ENCODE measurements at regions not wholly inside any gene's neighbourhood (a gene's known extent, or its start where the extent isn't known, plus 50 kb on each side); places are given as distances from the start of the nearest gene placed in this dataset.
"Not testable (repeated sequence)": the region's sequence is repeated elsewhere in the genome, so short reads cannot be mapped to it uniquely, and the experiment has no call there.

DNA sequence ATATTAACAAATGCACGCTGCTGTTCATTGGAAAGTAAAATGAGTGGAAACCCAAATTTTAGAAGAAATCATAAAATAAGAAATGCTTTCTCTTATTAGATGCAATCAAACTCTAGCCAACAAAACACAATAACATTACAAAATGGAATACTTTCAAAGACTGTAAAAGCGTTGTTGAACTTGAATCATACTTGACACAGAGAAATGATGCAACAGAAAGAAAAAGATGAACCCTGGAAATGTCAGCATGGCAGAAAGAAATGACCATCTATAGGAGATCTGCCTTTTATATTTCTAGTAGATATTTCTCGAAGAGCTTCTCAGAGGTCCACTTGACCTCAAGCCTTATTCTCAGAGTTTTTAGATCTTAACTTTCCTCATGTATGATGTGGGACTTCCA lies 170.6 kb upstream of the MEIS1 start:
- Histone ChIP-seq H3K27ac (no peak overlapping the region), H3K27me3 (no peaks in the 10 kb centered on the region), H3K4me1 (no peaks in the 10 kb centered on the region), H3K9me3 (no peaks in the 10 kb centered on the region), H3K4me3 (no peak overlapping the region), H3K36me3 (no peaks in the 10 kb centered on the region)
- no peak for DNase-seq (ENCODE audit: low spot score in 2 of 2)
- TF ChIP-seq, protein P1, sequence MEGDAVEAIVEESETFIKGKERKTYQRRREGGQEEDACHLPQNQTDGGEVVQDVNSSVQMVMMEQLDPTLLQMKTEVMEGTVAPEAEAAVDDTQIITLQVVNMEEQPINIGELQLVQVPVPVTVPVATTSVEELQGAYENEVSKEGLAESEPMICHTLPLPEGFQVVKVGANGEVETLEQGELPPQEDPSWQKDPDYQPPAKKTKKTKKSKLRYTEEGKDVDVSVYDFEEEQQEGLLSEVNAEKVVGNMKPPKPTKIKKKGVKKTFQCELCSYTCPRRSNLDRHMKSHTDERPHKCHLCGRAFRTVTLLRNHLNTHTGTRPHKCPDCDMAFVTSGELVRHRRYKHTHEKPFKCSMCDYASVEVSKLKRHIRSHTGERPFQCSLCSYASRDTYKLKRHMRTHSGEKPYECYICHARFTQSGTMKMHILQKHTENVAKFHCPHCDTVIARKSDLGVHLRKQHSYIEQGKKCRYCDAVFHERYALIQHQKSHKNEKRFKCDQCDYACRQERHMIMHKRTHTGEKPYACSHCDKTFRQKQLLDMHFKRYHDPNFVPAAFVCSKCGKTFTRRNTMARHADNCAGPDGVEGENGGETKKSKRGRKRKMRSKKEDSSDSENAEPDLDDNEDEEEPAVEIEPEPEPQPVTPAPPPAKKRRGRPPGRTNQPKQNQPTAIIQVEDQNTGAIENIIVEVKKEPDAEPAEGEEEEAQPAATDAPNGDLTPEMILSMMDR (IDR thresholded peaks at IDR 0.05), result no peak
- intact Hi-C loops (cut with DNase I), result no loop called here

DNA sequence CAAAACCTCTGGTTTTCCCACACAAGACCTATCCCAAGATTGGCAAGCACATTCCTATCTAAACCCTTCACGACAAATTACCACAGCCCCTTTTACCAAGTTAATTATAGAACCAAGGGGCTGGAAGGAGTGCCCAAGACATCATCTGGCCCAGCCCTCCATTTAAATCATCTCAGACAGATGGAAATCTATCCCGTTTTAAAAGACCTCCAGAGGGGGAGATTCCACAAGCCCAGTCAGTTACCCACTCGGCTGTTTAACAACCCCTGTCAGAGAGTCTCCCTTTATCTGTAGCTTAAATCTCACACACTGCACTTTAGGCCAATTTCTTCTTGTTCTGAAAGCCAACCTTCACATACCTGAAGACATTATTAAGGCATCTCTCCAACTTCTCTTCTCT lies 179.1 kb upstream of the MEIS1 start:
- intact Hi-C loops (cut with DNase I), result no loop called here
- TF ChIP-seq, protein P1 (IDR thresholded peaks at IDR 0.05), result no peak
- Histone ChIP-seq H3K4me1 (no peaks in the 10 kb centered on the region), H3K4me3 (no peak overlapping the region), H3K36me3 (no peaks in the 10 kb centered on the region), H3K27ac (no peak overlapping the region), H3K27me3 (no peaks in the 10 kb centered on the region), H3K9me3 (no peaks in the 10 kb centered on the region)
- no peak for DNase-seq (ENCODE audit: low spot score in 2 of 2)

DNA sequence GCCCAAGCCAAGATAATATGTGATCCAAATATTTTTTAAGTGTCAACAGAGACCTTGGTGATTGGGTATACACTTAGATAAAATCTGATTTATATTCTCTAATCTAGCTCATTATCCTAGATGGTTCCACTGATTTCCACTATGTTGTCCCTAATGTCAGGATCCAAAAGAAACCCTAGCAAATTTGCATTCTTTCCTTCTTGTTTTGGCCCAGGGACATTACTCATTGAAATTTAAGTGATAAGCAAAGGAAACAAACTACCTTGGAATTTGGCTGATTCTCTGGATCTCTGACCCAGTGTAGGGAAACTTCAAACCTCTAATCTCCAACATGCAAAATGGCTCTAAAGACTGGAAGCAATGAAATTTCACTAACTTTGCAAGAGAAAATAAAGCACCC lies 179.8 kb upstream of the MEIS1 start:
- no peaks in the 10 kb centered on the region for H3K36me3 ChIP-seq

DNA sequence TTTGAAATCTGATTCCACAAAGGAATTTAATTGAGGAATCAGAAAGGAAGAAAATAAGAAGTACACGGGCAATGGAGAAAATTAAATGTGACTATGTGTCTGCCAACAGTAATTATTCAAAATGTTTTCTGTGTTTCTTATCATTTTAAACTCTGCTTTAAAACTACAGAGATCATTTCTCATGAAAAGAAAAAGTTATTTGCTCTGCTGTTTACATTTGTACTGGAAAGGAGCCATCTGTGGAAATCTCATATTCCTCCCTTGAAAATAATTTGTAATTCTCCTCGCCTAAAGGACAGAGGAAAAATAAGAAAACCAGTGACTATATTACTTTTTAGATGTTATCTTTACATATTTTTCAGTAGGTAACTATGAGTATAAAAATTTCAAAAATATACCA lies 181.9 kb upstream of the MEIS1 start:
- no peaks in the 10 kb centered on the region for H3K36me3 ChIP-seq
- H3K27ac ChIP-seq, result no peak overlapping the region
- no peaks in the 10 kb centered on the region for H3K4me1 ChIP-seq
- TF ChIP-seq, protein P1 (IDR thresholded peaks at IDR 0.05), result no peak
- H3K9me3 ChIP-seq, result no peaks in the 10 kb centered on the region
- intact Hi-C loops (cut with DNase I), result no loop called here
- H3K27me3 ChIP-seq, result no peaks in the 10 kb centered on the region
- no peak for DNase-seq (ENCODE audit: low spot score in 2 of 2)
- H3K4me3 ChIP-seq, result no peak overlapping the region

More for the DNA sequence above, 179.8 kb upstream of the MEIS1 start:
- DNase-seq (ENCODE audit: low spot score in 2 of 2), result no peak
- Histone ChIP-seq H3K9me3 (no peaks in the 10 kb centered on the region), H3K27me3 (no peaks in the 10 kb centered on the region), H3K4me3 (no peak overlapping the region), H3K27ac (no peak overlapping the region), H3K4me1 (no peaks in the 10 kb centered on the region)
- TF ChIP-seq, protein P1 (IDR thresholded peaks at IDR 0.05), result no peak
- intact Hi-C loops (cut with DNase I), result no loop called here

DNA sequence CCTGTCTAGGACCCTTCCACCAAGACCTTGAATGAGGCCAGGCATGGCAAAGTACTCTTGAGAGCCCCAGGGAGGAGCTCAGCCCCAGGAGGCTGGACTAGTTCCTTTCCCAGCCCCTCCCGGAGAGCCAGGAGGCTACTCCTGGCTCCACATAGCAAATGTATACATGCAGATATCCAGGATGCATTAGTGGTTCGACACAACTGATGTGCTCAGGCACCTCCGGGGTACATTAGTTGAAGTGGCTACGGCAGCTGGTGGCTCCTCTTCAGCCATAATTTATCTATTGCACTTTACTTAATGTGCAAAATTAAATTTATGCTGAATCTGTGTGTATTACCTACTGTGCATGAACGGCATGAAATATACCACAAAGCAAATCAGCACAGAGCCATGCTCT lies 182.8 kb upstream of the MEIS1 start:
- Histone ChIP-seq H3K9me3 (no peaks in the 10 kb centered on the region), H3K4me3 (no peak overlapping the region), H3K4me1 (no peaks in the 10 kb centered on the region), H3K36me3 (no peaks in the 10 kb centered on the region), H3K27ac (no peak overlapping the region), H3K27me3 (no peaks in the 10 kb centered on the region)
- TF ChIP-seq, protein P1 (IDR thresholded peaks at IDR 0.05), result no peak
- DNase-seq (ENCODE audit: low spot score in 2 of 2), result no peak
- intact Hi-C loops (cut with DNase I), result no loop called here

DNA sequence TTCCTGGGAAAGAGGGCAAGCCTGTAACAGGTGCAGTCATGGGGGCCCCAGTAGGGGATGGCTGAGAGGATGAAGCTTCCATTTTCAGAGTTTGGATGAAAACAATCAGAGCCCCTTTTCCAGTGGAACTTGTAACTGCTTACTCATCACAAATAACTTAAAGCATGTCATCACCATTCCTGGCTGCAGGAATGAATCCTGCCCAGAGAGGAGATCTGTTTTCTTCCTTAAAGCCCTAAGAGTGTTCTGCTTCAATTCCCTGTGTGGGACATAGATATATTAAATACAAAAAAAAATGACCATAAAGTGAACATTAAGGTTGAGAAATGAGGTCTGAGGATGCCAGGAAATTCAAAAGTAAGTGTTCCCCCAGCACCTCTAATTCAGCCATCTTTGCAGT lies 183.4 kb upstream of the MEIS1 start:
- no peaks in the 10 kb centered on the region for H3K9me3 ChIP-seq
- intact Hi-C loops (cut with DNase I), result no loop called here
- no peak for DNase-seq (ENCODE audit: low spot score in 2 of 2)
- no peaks in the 10 kb centered on the region for H3K36me3 ChIP-seq
- TF ChIP-seq, protein P1 (IDR thresholded peaks at IDR 0.05), result no peak
- H3K4me3 ChIP-seq, result no peak overlapping the region
- no peaks in the 10 kb centered on the region for H3K4me1 ChIP-seq
- no peaks in the 10 kb centered on the region for H3K27me3 ChIP-seq
- no peak overlapping the region for H3K27ac ChIP-seq

DNA sequence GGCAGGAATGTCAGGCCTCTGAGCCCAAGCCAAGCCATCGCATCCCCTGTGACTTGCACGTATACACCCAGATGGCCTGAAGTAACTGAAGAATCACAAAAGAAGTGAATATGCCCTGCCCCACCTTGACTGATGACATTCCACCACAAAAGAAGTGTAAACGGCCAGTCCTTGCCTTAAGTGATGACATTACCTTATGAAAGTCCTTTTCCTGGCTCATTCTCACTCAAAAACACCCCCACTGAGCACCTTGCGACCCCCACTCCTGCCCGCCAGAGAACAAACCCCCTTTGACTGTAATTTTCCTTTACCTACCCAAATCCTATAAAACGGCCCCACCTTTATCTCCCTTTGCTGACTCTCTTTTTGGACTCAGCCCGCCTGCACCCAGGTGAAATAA lies 185.8 kb upstream of the MEIS1 start:
- H3K36me3 ChIP-seq; H3K27me3 ChIP-seq; H3K4me3 ChIP-seq; H3K27ac ChIP-seq; DNase-seq (ENCODE audit: low spot score in 2 of 2); H3K4me1 ChIP-seq; intact Hi-C loops (cut with DNase I); H3K9me3 ChIP-seq: not testable (repeated sequence)

DNA sequence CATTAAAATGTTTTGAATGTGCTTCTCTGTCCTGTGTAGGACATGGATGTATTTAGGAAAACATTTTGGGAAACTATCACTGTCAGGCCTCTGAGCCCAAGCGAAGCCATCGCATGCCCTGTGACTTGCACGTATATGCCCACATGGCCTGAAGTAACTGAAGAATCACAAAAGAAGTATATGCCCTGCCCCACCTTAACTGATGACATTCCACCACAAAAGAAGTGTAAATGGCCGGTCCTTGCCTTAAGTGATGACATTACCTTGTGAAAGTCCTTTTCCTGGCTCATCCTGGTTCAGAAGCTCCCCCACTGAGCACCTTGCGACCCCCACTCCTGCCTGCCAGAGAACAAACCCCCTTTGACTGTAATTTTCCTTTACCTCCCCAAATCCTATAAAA lies 191.1 kb upstream of the MEIS1 start:
- intact Hi-C loops (cut with DNase I); H3K4me3 ChIP-seq; DNase-seq (ENCODE audit: low spot score in 2 of 2); H3K27ac ChIP-seq; H3K9me3 ChIP-seq; H3K27me3 ChIP-seq; H3K4me1 ChIP-seq; H3K36me3 ChIP-seq: not testable (repeated sequence)

DNA sequence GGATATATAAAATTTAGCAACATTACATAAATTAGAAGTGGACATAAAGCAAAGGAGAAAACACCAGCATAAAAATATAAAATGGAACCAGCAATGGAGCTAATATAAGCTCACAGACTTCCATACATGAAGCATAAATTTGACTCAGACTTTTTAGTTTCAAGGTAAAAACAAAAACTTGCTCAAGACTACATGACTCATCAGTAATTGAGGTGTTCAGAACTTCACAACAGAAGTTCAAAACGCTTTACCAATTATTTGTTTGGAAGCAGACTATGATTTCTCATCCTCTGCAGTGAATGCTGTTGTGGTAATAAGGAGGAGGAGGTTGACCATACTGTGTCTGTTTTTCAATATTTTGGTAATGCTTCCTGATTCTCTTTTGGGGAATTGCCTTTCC lies 192.0 kb upstream of the MEIS1 start:
- H3K4me3 ChIP-seq; H3K36me3 ChIP-seq; H3K27me3 ChIP-seq; H3K4me1 ChIP-seq; H3K27ac ChIP-seq; DNase-seq (ENCODE audit: low spot score in 2 of 2); H3K9me3 ChIP-seq; intact Hi-C loops (cut with DNase I): not testable (repeated sequence)

Measured in ascending aorta (tissue), 2 donors.